HG03469 (cell line): ENCODE measurements at regions not wholly inside any gene's neighbourhood (a gene's known extent, or its start where the extent isn't known, plus 50 kb on each side); places are given as distances from the start of the nearest gene placed in this dataset.
"Not testable (repeated sequence)": the region's sequence is repeated elsewhere in the genome, so short reads cannot be mapped to it uniquely, and the experiment has no call there.

Experiments
- ATAC-seq: cut with Tn5 transposase; IDR thresholded peaks from one replicate; pipeline ENCODE4 v1.9.1; 2021; ENCODE audit warnings: mild to moderate bottlenecking, moderate library complexity, moderate number of reproducible peaks; ENCODE audit not compliant: unreplicated experiment

- not testable (repeated sequence) for ATAC-seq
Observed at GRCh38 chr4:104662269-104662668, 167.6 kb upstream of the CXXC4 start.

- ATAC-seq: no peak
Observed at GRCh38 chr4:104677116-104677515, 182.4 kb upstream of the CXXC4 start.

GRCh38 chr4:104682311-104682710 lies 187.6 kb upstream of the CXXC4 start:
- ATAC-seq: no peak

GRCh38 chr4:104693601-104694201 lies 199.0 kb upstream of the CXXC4 start:
- ATAC-seq: no peak

- no peak for ATAC-seq
Observed at GRCh38 chr4:104716584-104716983, 221.9 kb upstream of the CXXC4 start.

- peak; percentile 99 for ATAC-seq
Observed at GRCh38 chr4:104719539-104720230, 225.0 kb upstream of the CXXC4 start.

- no peak for ATAC-seq
Observed at GRCh38 chr4:104722467-104722866, 227.8 kb upstream of the CXXC4 start.

GRCh38 chr4:104726002-104726401 lies 231.3 kb upstream of the CXXC4 start:
- no peak for ATAC-seq

- ATAC-seq: no peak
Observed at GRCh38 chr4:104727643-104728042, 232.9 kb upstream of the CXXC4 start.

GRCh38 chr4:104728380-104729122 lies 233.9 kb upstream of the CXXC4 start:
- ATAC-seq: no peak

GRCh38 chr4:104732766-104733165 lies 238.1 kb upstream of the CXXC4 start:
- no peak for ATAC-seq

GRCh38 chr4:104735174-104735573 lies 240.5 kb upstream of the CXXC4 start:
- ATAC-seq: no peak

GRCh38 chr4:104740161-104740560 lies 245.5 kb upstream of the CXXC4 start:
- ATAC-seq: no peak

- ATAC-seq: peak; percentile 79
Observed at GRCh38 chr4:104743215-104743653, 248.5 kb upstream of the CXXC4 start.

GRCh38 chr4:104747635-104748034 lies 252.9 kb upstream of the CXXC4 start:
- no peak for ATAC-seq

- no peak for ATAC-seq
Observed at GRCh38 chr4:104749062-104749461, 254.4 kb upstream of the CXXC4 start.

GRCh38 chr4:104750008-104750407 lies 255.3 kb upstream of the CXXC4 start:
- no peak for ATAC-seq

GRCh38 chr4:104751468-104751867 lies 256.8 kb upstream of the CXXC4 start:
- no peak for ATAC-seq

GRCh38 chr4:104752337-104752736 lies 257.6 kb upstream of the CXXC4 start:
- peak; percentile 70 for ATAC-seq

GRCh38 chr4:104756837-104757236 lies 262.1 kb upstream of the CXXC4 start:
- peak; percentile 29 for ATAC-seq

GRCh38 chr4:104758574-104758973 lies 263.9 kb upstream of the CXXC4 start:
- ATAC-seq: no peak
